HG02571 (cell line): ENCODE measurements at regions not wholly inside any gene's neighbourhood (a gene's known extent, or its start where the extent isn't known, plus 50 kb on each side); places are given as distances from the start of the nearest gene placed in this dataset.
"Not testable (repeated sequence)": the region's sequence is repeated elsewhere in the genome, so short reads cannot be mapped to it uniquely, and the experiment has no call there.

Experiments used
- ATAC-seq: cut with Tn5 transposase; IDR thresholded peaks from one replicate; pipeline ENCODE4 v1.9.1; 2021; ENCODE audit warnings: mild to moderate bottlenecking, moderate library complexity; ENCODE audit not compliant: unreplicated experiment

DNA sequence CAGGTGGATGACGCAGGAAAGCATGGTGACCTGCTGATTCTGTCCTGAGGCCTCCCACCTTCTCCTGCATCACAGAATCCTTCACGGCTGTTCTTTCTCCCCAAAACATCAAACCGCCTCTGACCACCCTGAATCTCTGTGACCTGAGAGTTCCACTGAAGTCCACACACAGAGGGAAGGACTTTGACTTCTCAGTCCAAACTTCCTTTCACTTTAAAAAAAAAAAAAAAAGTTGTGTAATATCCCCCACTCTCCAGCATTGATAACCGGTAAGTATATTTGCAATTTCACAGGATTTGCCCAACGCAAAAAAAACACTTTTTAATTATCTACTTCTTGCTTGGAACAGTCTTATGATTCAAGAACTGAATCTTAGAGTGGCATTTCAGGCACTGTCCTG, 259.5 kb upstream of the IRS2 start:
- no peak for ATAC-seq

- no peak for ATAC-seq
These were observed 258.8 kb upstream of the IRS2 start for GRCh38 chr13:110045202-110045601.

DNA sequence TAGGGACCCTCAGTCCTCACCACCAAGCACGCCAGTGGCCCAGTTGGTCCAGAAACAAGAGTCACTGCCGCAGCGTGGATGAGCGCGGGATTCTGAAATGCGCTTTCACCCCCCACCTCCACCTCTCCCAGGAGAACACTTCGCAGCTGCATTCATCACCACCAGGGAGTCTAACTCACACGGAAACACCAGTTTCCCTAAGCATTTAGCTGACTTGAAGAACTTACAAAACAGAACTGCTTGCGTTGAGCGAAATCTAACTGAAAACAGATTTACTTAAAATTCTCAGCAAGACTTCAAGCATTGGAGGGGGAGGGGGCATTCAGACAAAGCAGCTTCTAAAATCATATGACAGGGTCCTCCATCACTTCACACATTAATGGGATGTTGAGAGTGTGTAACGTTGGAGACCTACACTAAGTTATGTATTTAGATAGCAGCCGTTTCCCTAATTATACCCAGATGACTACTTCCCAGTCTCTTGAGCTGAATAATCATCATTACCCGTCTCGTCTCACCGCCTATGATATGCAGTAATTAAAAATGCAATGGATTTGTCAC, 258.2 kb upstream of the IRS2 start:
- ATAC-seq: no peak

DNA sequence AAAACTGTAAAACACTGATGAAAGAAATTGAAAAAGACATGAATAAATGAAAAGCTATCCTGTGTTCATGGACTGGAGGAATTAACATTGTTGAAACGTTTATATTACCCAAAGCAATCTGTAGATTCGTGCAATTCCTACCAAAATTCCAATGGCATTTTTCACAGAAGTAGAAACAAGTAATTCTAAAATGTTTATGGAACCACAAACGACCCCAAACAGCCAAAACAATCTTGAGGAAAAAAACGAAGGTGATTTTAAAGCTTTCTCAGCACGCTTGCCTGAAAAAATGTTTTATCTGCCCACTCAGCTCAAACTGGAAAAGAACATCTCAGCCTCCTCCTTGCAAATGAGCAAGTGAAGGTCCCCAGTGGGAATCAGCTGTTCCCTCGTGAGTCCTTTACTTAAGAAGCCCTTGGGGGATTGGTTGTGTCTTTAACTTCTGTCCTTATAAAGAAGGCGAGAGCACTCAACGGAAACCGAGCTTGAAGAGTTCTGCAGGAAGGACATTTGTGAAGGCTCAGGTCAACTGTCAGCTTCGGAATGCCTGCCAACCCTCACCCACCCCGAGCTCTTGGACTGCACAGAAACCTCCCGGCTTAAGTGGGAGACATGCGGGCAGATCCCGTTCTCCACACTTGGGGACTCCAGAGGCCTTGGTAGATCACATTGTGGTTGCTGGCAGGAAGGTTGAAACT, 256.0 kb upstream of the IRS2 start:
- ATAC-seq: no peak

- ATAC-seq: not testable (repeated sequence)
These were observed 255.3 kb upstream of the IRS2 start for GRCh38 chr13:110041638-110042037.

GRCh38 chr13:110037925-110038573, 251.7 kb upstream of the IRS2 start:
- no peak for ATAC-seq

DNA sequence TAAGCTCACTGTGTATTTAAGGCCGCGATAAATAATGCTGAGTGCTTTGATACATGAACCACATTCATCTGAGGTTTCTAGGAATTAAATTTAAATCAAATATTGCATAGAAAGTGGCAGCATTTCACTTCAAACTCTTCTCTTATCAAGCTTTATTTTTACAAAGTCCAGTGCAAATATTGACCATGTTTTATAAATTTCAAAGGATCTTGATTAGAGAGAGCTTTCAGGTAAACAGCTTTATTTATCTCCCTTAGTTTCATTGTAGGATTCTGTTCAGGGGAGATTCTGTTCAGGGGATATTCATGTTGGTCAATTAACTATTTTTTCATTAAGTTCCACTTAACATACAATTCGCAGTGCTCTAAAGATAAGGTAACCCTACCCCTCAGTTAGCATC, 249.7 kb upstream of the IRS2 start:
- ATAC-seq: no peak

GRCh38 chr13:110034031-110034549, 247.7 kb upstream of the IRS2 start:
- no peak for ATAC-seq

- ATAC-seq: no peak
These were observed 246.6 kb upstream of the IRS2 start for GRCh38 chr13:110032969-110033368.

GRCh38 chr13:110030394-110030928, 244.1 kb upstream of the IRS2 start:
- no peak for ATAC-seq

DNA sequence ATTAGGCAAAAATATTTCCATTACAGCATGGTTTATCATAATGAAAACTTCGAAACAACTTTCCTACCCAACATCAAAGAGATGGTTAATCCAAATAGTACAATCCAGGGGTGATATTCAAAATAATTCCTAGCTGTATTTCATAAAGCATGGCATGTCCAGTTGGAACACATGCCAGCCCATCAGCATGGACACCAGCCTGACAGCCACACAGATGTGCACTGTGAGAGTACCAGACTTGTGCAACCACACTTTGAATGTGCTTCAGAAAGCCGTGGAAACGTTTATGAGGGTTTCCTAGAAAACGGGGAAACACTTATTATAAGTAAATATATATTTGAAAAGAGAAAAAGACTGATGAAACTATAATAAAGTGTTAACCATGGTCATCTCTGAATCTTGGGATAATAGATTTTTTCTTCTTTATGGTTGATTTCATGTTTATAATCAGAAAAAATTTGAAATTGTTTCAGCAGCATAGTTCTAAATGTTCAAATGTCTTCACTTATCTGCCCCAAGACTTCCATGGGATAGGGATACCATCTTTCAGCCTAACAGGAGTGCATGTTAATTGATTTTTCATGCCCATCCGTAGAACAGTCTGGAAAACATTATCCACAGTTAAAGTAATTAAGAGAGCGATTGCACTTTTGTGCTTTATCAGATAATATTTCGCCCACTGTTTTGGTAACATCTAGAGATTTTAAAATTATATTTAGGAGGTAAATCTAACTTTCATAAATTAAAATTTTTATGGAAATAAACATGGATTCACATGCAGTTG, 242.6 kb upstream of the IRS2 start:
- no peak for ATAC-seq

DNA sequence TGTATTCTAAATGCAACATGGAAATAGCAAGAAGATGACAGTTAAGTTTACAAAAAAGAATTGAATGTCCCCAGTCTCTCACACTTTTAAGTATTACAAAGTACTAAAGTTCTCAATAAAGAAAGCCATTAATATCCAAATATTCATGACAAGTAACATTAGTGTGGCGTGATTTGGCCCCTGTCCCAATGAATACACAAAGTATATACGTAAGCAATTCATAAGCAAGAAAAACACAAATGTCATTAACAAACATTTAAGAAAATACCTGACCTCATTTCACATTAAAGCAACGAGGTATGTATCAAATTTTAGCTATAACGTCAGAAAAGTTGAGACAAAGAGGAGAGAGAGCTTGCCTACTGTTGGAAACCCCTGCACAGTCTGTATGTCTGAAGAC, 241.9 kb upstream of the IRS2 start:
- ATAC-seq: no peak

- no peak for ATAC-seq
These were observed 241.3 kb upstream of the IRS2 start for GRCh38 chr13:110027470-110028240.

GRCh38 chr13:110024645-110024980, 238.2 kb upstream of the IRS2 start:
- no peak for ATAC-seq

DNA sequence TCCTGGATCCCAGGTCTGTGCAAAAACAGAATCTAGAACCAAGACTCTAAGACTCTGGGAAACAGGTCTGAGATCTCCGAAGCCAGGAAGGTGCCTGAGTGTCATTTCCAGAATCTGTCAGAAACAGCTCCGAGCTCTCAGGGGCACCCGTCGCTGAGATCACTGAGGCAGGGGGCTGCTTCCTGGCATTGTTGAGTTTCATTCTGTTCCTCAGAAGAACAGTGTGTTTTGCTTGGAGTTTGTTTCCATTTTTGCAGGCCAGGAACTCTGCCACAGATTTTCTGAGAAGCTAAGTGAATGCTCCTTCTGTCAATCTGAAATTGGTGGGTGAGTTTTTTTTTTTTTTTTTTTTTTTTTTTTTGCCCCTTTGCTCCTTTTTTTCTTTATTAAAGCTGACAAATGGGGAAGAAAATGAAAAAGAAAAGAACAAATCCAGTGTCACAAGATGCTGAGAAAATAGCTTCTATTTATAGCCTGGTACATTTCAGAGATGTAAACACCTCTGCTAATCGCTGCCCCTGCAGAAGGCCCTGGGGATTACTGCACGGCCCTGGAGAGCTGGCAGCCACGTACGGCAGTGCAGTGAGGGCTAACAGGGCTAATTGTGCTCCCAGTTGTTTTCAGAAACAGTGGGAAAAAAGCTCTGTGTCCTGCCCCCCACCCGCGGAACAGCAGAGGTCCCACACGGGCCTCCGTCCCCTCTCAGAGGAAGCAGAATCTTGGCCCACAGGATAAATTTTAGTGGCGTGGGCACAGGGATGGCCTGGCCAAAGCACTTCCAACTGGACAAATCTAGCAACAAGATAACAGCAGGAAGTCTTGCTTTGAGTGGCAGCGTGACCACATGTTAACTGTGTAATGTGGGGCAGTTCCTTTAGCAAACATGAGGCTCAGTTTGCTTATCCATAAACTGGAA, 237.6 kb upstream of the IRS2 start:
- ATAC-seq: no peak

DNA sequence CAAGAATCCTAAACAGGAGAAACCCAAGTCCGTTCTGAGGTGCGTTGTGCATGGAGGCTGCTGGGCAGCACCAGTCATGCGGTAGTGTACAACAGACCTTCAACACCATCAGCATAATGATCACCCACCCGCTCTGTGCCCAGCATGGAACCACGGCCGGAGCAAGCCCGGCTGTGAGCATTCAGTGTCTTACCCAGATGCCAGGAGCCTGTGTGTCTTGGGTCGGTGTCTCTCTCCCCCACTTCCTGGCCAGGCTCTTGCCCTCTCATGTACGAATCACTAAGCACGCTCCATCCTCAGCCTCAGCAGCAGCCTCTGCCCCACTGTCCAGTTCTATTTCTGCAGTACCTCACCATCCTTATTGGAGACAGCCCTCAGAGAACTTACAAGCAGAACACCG, 231.6 kb upstream of the IRS2 start:
- ATAC-seq: no peak

DNA sequence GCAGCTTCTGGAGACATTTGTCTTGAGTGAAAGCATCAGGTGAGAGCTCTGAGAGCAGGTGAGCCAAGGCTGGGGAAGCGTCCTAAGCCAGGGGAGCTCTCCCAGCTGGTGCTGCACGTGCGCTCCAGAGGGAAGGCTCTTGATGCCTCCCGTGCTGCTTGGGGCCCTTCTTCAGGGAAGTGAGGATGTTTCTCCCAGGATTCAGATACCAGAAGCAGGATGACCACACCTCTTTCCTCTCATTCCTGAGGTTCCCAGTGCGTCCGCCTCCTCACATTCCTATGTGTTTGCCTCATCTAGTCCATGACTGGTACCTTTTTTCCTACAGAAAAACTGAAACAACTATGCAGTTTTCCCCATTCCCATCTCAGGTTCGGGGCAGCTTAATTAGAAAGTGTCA, 231.0 kb upstream of the IRS2 start:
- no peak for ATAC-seq

DNA sequence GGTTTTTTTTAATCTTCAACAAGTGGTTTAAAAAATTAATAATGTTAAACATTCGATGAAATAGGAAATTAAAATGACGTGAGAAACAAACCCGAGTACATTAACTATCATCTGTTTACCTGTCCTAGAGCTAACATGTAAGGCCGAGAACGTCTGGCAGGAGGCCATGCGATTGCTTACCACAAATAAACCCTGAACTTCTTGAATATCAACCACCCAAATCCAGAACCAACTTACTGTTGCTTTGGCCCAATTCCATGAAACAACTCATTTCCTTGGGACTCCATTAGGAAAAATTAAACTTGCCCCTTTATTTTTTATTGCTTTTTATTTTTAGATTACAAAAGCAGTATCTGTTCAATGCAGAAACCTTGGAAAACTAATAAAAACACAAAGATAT, 228.9 kb upstream of the IRS2 start:
- no peak for ATAC-seq

DNA sequence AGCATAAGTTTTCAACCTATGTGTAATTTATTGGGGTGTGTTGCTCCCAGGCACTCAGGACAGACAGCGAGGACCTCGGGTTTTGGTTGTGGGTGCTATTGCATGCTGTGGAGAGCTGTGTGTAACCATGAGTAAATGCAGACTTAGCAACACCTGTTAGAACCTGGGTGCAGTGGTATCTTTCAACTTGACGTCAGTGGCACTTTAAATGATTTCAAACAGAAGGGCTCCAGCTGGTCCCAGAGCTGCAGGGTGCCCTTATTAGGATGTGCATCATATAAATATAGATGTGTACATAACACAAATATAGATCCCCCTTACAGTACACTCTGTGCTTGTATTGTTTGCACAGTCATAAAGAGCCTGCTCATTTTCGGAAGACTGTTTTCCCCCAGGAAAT, 228.3 kb upstream of the IRS2 start:
- ATAC-seq: no peak
